ENCODE measurements at regions not wholly inside any gene's neighbourhood (a gene's known extent, or its start where the extent isn't known, plus 50 kb on each side); places are given as distances from the start of the nearest gene placed in this dataset.

GRCh38 chr22:49553518-49554295, 274.0 kb downstream of the BRD1 start:
- Mint-ChIP-seq H3K36me3 (ENCODE audit: low read depth) (no peaks in the 10 kb centered on the region), H3K4me3 (no peak overlapping the region), H3K27ac (no peak overlapping the region), H3K27me3 (ENCODE audit: low read depth) (peaks cover 18% of the 10 kb centered on the region), H3K4me1 (no peaks in the 10 kb centered on the region), H3K9me3 (peaks cover 10% of the 10 kb centered on the region)
- TF ChIP-seq CTCF (IDR thresholded peaks at IDR 0.05; ENCODE audit: unreplicated experiment in 3 of 3), result no peak

- peaks cover 10% of the 10 kb centered on the region for H3K9me3 Mint-ChIP-seq
- H3K4me1 Mint-ChIP-seq, result no peaks in the 10 kb centered on the region
- no peak for TF ChIP-seq CTCF (IDR thresholded peaks at IDR 0.05; ENCODE audit: unreplicated experiment in 3 of 3)
- no peaks in the 10 kb centered on the region for H3K36me3 Mint-ChIP-seq (ENCODE audit: low read depth)
- no peak overlapping the region for H3K27ac Mint-ChIP-seq
- H3K4me3 Mint-ChIP-seq, result no peak overlapping the region
- peaks cover 19% of the 10 kb centered on the region for H3K27me3 Mint-ChIP-seq (ENCODE audit: low read depth)
These were observed 274.6 kb downstream of the BRD1 start for GRCh38 chr22:49553076-49553475.

GRCh38 chr22:49551897-49552614, 275.6 kb downstream of the BRD1 start:
- H3K4me1 Mint-ChIP-seq, result no peaks in the 10 kb centered on the region

GRCh38 chr22:49551446-49551845, 276.2 kb downstream of the BRD1 start:
- H3K4me3 Mint-ChIP-seq, result no peak overlapping the region
- no peaks in the 10 kb centered on the region for H3K36me3 Mint-ChIP-seq (ENCODE audit: low read depth)
- no peak overlapping the region for H3K27ac Mint-ChIP-seq
- peaks cover 9% of the 10 kb centered on the region for H3K9me3 Mint-ChIP-seq
- H3K4me1 Mint-ChIP-seq, result no peaks in the 10 kb centered on the region
- H3K27me3 Mint-ChIP-seq (ENCODE audit: low read depth), result peaks cover 21% of the 10 kb centered on the region
- TF ChIP-seq CTCF (IDR thresholded peaks at IDR 0.05; ENCODE audit: unreplicated experiment in 3 of 3), result no peak

More at GRCh38 chr22:49551897-49552614, 275.6 kb downstream of the BRD1 start:
- H3K4me3 Mint-ChIP-seq, result no peak overlapping the region
- H3K9me3 Mint-ChIP-seq, result peaks cover 8% of the 10 kb centered on the region
- H3K27ac Mint-ChIP-seq, result no peak overlapping the region
- H3K27me3 Mint-ChIP-seq (ENCODE audit: low read depth), result peaks cover 21% of the 10 kb centered on the region
- no peaks in the 10 kb centered on the region for H3K36me3 Mint-ChIP-seq (ENCODE audit: low read depth)
- no peak for TF ChIP-seq CTCF (IDR thresholded peaks at IDR 0.05; ENCODE audit: unreplicated experiment in 3 of 3)

- Mint-ChIP-seq H3K4me1 (no peaks in the 10 kb centered on the region), H3K27ac (no peak overlapping the region), H3K27me3 (ENCODE audit: low read depth) (peaks cover 24% of the 10 kb centered on the region), H3K36me3 (ENCODE audit: low read depth) (no peaks in the 10 kb centered on the region), H3K9me3 (peaks cover 9% of the 10 kb centered on the region), H3K4me3 (no peak overlapping the region)
- no peak for TF ChIP-seq CTCF (IDR thresholded peaks at IDR 0.05; ENCODE audit: unreplicated experiment in 3 of 3)
These were observed 276.8 kb downstream of the BRD1 start for GRCh38 chr22:49550766-49551362.

Measured in nephron (organoid).